PC-9 (cell line): ENCODE measurements at regions not wholly inside any gene's neighbourhood (a gene's known extent, or its start where the extent isn't known, plus 50 kb on each side); places are given as distances from the start of the nearest gene placed in this dataset.
A peak's percentile ranks its signal among the peaks of the same experiment; 100 is the strongest.

Source experiments
- BruUV-seq: library from RNA; stranded (reverse); fragments of 400-500 nt; replicated peaks from 2 replicates; lab custom pipeline; 2021; lab: Mats Ljungman, UMichigan
- CTCF ChIA-PET: fragments of 300-600 bp; sonication (Branson Sonifier 250); formaldehyde crosslinking; loops from one replicate; lab custom pipeline; 2022; ENCODE audit warnings: antibody characterized with exemption; lab: Charles Lee
- POLR2A ChIA-PET: fragments of 300-600 bp; sonication (Branson Sonifier 250); formaldehyde crosslinking; loops from one replicate; lab custom pipeline; 2022; ENCODE audit warnings: antibody characterized with exemption; ENCODE audit not compliant: unreplicated experiment; lab: Charles Lee
- DNase-seq, 2 experiments: peaks; one replicate each; pipeline versions ENCODE4 v3.0.0 to v3.0.0-alpha.2; 2015 to 2022; ENCODE audit warnings: mixed read lengths in 1 of 2
- H2AFZ ChIP-seq: fragments of 200-600 bp; sonication (generic); 2 replicates; pipeline ENCODE4 v1.8.1; 2017; ENCODE audit warnings: antibody characterized with exemption
- H3F3A ChIP-seq: fragments of 200-600 bp; sonication (generic); 2 replicates; pipeline ENCODE4 v1.8.1; 2017; ENCODE audit warnings: antibody characterized with exemption, mild to moderate bottlenecking, low read depth; ENCODE audit not compliant: insufficient read depth
- H3K27ac ChIP-seq: fragments of 200-600 bp; sonication (generic); 2 replicates; pipeline ENCODE4 v1.6.1; 2016; ENCODE audit warnings: mixed run types
- H3K27me3 ChIP-seq: fragments of 200-600 bp; sonication (generic); 2 replicates; pipeline ENCODE4 v1.6.1; 2016; ENCODE audit warnings: low read depth, mixed run types; ENCODE audit not compliant: insufficient read depth
- H3K36me3 ChIP-seq: fragments of 200-600 bp; sonication (generic); 2 replicates; pipeline ENCODE4 v1.6.1; 2016; ENCODE audit warnings: low read depth, mixed run types
- H3K4me1 ChIP-seq: fragments of 200-600 bp; sonication (generic); replicated peaks from 2 replicates; pipeline ENCODE4 v1.6.1; 2016; ENCODE audit warnings: mixed run types; ENCODE audit not compliant: insufficient read depth
- H3K4me2 ChIP-seq: fragments of 200-600 bp; sonication (generic); 2 replicates; pipeline ENCODE4 v1.6.1; 2017; ENCODE audit warnings: mixed run types
- H3K4me3 ChIP-seq: fragments of 200-600 bp; sonication (generic); 2 replicates; pipeline ENCODE4 v1.6.1; 2016; ENCODE audit warnings: mixed run types
- H3K79me2 ChIP-seq: fragments of 200-600 bp; sonication (generic); 2 replicates; pipeline ENCODE4 v1.6.1; 2017; ENCODE audit warnings: low read depth, mixed run types
- H3K9me2 ChIP-seq: fragments of 200-600 bp; sonication (generic); 2 replicates; pipeline ENCODE4 v1.8.1; 2017; ENCODE audit warnings: mild to moderate bottlenecking; ENCODE audit not compliant: insufficient read depth
- H3K9me3 ChIP-seq: fragments of 200-600 bp; sonication (generic); 2 replicates; pipeline ENCODE4 v1.8.1; 2016; ENCODE audit warnings: low read depth; ENCODE audit not compliant: insufficient read depth
- H4K20me1 ChIP-seq: fragments of 200-600 bp; sonication (generic); 2 replicates; pipeline ENCODE4 v1.8.1; 2017; ENCODE audit not compliant: insufficient read depth
- EZH2 ChIP-seq: fragments of 200-600 bp; sonication (generic); IDR thresholded peaks from 2 replicates; pipeline ENCODE4 v1.8.0; 2017; ENCODE audit warnings: antibody characterized with exemption, low read depth
- intact Hi-C: fragments of 100-400 bp; cut with micrococcal nuclease; formaldehyde crosslinking; loops from one replicate; pipeline ENCODE4 v1.10.0; 2022; ENCODE audit not compliant: unreplicated experiment
- TF ChIP-seq, protein P1 (sequence below): fragments of 200-600 bp; sonication (generic); conservative IDR thresholded peaks from 2 replicates; pipeline ENCODE4 v1.6.1; 2017; ENCODE audit warnings: mixed run types, antibody characterized with exemption, mild to moderate bottlenecking, moderate library complexity

DNA sequence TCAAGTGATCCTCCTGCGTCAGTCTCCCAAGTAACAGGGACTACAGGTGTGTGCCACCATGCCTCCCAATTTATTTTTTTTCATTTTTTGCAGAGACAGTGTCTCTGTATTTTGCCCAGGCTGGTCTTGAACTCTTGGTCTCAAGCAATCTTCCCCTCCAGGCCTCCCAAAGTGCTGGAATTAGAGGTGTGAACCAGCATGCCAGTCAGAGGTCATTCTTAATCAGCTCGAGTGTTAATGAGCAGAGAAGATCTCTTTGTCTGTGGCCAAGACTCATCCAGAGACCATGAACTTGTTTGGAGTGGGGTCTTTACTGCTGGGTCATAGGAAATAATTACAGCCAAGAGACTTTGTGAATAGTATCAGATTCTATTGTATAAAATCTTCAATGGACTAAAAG, 99.2 kb upstream of the AP1S2 start:
- intact Hi-C loops, result no loop called here
- H3K9me2 ChIP-seq, result no peaks in the 10 kb centered on the region
- no peak overlapping the region for H2AFZ ChIP-seq
- no peak overlapping the region for H3K4me3 ChIP-seq
- no peaks in the 10 kb centered on the region for H3K27me3 ChIP-seq
- H3K36me3 ChIP-seq, result no peaks in the 10 kb centered on the region
- no peaks in the 10 kb centered on the region for H3K79me2 ChIP-seq
- TF ChIP-seq EZH2, result no peak
- TF ChIP-seq, protein P1, sequence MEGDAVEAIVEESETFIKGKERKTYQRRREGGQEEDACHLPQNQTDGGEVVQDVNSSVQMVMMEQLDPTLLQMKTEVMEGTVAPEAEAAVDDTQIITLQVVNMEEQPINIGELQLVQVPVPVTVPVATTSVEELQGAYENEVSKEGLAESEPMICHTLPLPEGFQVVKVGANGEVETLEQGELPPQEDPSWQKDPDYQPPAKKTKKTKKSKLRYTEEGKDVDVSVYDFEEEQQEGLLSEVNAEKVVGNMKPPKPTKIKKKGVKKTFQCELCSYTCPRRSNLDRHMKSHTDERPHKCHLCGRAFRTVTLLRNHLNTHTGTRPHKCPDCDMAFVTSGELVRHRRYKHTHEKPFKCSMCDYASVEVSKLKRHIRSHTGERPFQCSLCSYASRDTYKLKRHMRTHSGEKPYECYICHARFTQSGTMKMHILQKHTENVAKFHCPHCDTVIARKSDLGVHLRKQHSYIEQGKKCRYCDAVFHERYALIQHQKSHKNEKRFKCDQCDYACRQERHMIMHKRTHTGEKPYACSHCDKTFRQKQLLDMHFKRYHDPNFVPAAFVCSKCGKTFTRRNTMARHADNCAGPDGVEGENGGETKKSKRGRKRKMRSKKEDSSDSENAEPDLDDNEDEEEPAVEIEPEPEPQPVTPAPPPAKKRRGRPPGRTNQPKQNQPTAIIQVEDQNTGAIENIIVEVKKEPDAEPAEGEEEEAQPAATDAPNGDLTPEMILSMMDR, result no peak
- no peaks in the 10 kb centered on the region for H4K20me1 ChIP-seq
- H3K9me3 ChIP-seq, result no peaks in the 10 kb centered on the region
- BruUV-seq, result no TSS peak
- H3F3A ChIP-seq, result no peaks in the 10 kb centered on the region
- ChIA-PET CTCF (no interaction called here), POLR2A (no interaction called here)
- no peak for DNase-seq
- no peaks in the 10 kb centered on the region for H3K4me1 ChIP-seq
- no peak overlapping the region for H3K4me2 ChIP-seq
- H3K27ac ChIP-seq, result no peak overlapping the region

DNA sequence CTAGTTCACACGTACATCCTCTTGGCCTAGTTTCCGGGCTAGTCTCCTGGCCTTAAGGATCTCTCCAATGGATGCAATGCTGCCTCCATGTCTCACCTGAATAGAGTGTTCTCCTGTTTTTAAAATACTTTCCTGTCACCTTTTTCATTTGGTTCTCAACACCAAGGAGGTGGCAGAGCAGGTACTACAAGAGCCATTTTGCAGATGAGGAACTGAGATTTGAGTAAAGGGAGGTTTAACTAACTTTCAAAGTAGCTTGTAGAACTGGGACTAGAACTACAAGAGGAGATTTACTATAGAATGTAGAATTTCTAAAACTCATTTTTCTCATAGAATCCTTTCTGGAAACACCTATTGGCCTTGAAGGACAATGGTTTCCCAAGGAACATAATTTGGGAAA, 97.6 kb upstream of the AP1S2 start:
- CTCF ChIA-PET, result no interaction called here
- Histone ChIP-seq H3K4me2 (no peak overlapping the region), H3F3A (no peaks in the 10 kb centered on the region), H3K4me1 (peaks cover 11% of the 10 kb centered on the region), H4K20me1 (no peaks in the 10 kb centered on the region), H3K9me2 (no peaks in the 10 kb centered on the region), H3K4me3 (no peak overlapping the region), H3K36me3 (no peaks in the 10 kb centered on the region), H3K79me2 (no peaks in the 10 kb centered on the region), H3K27ac (no peak overlapping the region), H3K9me3 (no peaks in the 10 kb centered on the region), H3K27me3 (no peaks in the 10 kb centered on the region), H2AFZ (no peak overlapping the region)
- intact Hi-C loops, result no loop called here
- BruUV-seq, result no TSS peak
- no peak for TF ChIP-seq EZH2
- TF ChIP-seq, protein P1, result no peak
- no peak for DNase-seq
- POLR2A ChIA-PET, result no interaction called here

DNA sequence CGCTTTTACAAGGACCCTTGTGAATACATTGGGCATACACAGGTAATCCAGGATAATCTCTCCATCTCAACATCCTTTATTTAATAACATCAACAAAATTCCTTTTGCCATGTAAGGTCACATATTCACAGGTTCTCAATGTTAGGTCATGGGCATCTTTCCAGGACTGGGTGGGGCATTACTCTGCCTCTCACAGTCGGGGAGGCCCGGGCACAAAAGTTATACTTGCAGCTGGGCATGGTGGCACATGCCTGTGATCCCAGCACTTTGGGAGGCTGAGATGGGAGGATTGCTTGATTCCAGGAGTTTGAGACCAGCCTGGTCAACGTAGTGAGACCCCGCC, 93.7 kb upstream of the AP1S2 start:
- 0 out of 2 replicates have a peak overlapping the region, but pooled peaks have one; percentile 12 for H3K27ac ChIP-seq
- H3K79me2 ChIP-seq, result no peaks in the 10 kb centered on the region
- ChIA-PET POLR2A (no interaction called here), CTCF (no interaction called here)
- no peak overlapping the region for H3K4me3 ChIP-seq
- DNase-seq, result peak in 1 of 2 experiments; percentile 12
- BruUV-seq, result no TSS peak
- no peaks in the 10 kb centered on the region for H3K9me2 ChIP-seq
- H3K36me3 ChIP-seq, result no peaks in the 10 kb centered on the region
- H3K9me3 ChIP-seq, result no peaks in the 10 kb centered on the region
- no peak overlapping the region for H2AFZ ChIP-seq
- intact Hi-C loops, result loop anchor here (5.0 kb wide), 1 partner anchor 74 kb away; no protein-coding TSS in a partner anchor
- H4K20me1 ChIP-seq, result no peaks in the 10 kb centered on the region
- TF ChIP-seq EZH2, result no peak
- TF ChIP-seq, protein P1, result no peak
- H3F3A ChIP-seq, result no peaks in the 10 kb centered on the region
- H3K27me3 ChIP-seq, result no peaks in the 10 kb centered on the region
- H3K4me2 ChIP-seq, result peak overlapping the region; percentile 25; the same call in 1 of the 2 replicates
- H3K4me1 ChIP-seq, result peaks cover 11% of the 10 kb centered on the region
